Nephron (organoid): ENCODE measurements at regions not wholly inside any gene's neighbourhood (a gene's known extent, or its start where the extent isn't known, plus 50 kb on each side); places are given as distances from the start of the nearest gene placed in this dataset.

ENCODE experiments used
- H3K27ac Mint-ChIP-seq, 3 experiments: 2 replicates each; pipeline ENCODE4 v1.8.0; 2020; ENCODE audit warnings: mixed read lengths in 3 of 3, mild to moderate bottlenecking in 2 of 3, moderate library complexity in 1 of 3
- H3K27me3 Mint-ChIP-seq: 2 replicates; pipeline ENCODE4 v1.8.0; 2021; ENCODE audit warnings: low read depth, mild to moderate bottlenecking, moderate library complexity, mixed read lengths
- H3K36me3 Mint-ChIP-seq: 2 replicates; pipeline ENCODE4 v1.8.0; 2020; ENCODE audit warnings: low read depth, mixed read lengths
- H3K4me1 Mint-ChIP-seq: 2 replicates; pipeline ENCODE4 v1.8.0; 2020; ENCODE audit warnings: mixed read lengths
- H3K4me3 Mint-ChIP-seq, 3 experiments: 2 replicates each; pipeline ENCODE4 v1.8.0; 2020; ENCODE audit warnings: mild to moderate bottlenecking in 3 of 3, mixed read lengths in 3 of 3, moderate library complexity in 2 of 3
- H3K9me3 Mint-ChIP-seq: 2 replicates; pipeline ENCODE4 v1.8.0; 2020; ENCODE audit warnings: mixed read lengths
- TF ChIP-seq, protein P1 (sequence below), 3 experiments: fragments of 200-600 bp; sonication (generic); IDR thresholded peaks; one replicate each; pipeline ENCODE4 v1.5.0; 2021; ENCODE audit warnings: antibody characterized with exemption in 3 of 3; ENCODE audit not compliant: unreplicated experiment in 3 of 3

DNA sequence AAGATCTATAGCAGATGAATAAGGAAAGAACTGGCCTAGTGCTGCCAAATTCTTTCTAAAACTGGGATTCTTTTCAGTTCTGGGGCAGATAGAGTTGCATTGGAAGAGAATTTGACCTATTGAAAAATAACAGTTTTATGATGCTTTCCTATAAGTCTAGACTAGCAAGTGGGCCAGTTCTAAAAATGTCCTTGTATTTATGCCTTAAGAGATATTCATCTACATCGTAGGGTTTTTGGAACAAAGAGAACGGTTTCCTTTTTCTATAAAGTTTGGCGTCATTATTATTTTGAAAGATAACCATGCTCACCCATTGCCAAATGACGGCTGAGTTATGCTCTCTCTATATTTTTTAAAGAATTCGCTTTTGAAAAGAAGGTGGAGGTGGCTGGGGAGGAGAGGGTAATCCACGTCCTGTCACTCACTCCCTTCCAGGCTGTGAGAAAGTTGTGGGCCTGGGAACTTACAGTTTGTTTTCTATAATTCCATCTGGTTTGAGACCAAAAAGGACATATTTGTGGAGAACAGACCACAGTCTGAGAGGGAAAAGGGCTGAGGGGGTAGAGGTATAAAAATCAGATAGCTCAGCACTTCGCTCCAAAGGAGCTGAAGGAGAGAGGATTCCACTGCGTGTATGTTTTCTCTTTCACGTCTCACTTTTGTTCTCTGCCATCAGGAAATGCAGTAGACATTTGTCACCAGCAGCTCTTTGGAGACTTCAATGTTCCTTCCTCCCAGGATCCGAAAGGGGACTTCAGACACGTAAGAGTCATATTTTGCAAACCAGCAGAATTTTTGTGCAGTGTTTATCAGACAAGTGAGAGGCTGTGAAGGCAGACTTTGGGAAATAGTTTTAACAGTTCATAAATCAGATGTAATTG is 281.9 kb upstream of the FN1 start:
- Mint-ChIP-seq H3K27ac (peak overlapping the region; percentile 81 to 99 (median 85)), H3K9me3 (no peaks in the 10 kb centered on the region), H3K27me3 (peaks cover 3% of the 10 kb centered on the region), H3K4me1 (peaks cover 38% of the 10 kb centered on the region), H3K36me3 (no peaks in the 10 kb centered on the region), H3K4me3 (peak overlapping the region in 2 of 3 experiments; percentile 62 to 82)
- TF ChIP-seq, protein P1, sequence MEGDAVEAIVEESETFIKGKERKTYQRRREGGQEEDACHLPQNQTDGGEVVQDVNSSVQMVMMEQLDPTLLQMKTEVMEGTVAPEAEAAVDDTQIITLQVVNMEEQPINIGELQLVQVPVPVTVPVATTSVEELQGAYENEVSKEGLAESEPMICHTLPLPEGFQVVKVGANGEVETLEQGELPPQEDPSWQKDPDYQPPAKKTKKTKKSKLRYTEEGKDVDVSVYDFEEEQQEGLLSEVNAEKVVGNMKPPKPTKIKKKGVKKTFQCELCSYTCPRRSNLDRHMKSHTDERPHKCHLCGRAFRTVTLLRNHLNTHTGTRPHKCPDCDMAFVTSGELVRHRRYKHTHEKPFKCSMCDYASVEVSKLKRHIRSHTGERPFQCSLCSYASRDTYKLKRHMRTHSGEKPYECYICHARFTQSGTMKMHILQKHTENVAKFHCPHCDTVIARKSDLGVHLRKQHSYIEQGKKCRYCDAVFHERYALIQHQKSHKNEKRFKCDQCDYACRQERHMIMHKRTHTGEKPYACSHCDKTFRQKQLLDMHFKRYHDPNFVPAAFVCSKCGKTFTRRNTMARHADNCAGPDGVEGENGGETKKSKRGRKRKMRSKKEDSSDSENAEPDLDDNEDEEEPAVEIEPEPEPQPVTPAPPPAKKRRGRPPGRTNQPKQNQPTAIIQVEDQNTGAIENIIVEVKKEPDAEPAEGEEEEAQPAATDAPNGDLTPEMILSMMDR (IDR thresholded peaks at IDR 0.05; ENCODE audit: unreplicated experiment in 3 of 3): no peak

DNA sequence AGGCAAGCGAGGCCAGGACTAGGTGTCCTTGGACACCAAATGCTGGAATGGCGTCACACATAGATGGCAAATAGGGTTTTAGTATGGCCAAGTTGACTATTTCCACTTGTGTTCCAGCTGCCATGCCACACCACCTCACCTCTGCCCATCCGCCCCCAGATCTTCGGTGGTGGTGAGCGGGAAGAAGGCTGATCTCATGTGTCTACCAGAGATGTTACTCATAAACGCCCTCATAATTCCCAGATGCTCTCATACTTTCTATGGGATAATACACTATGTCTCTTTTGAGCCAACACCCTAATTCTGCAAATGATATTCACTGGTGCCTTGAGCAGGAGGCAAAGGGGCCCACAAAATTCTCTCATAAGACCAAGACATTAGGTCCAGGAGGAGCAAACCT is 281.1 kb upstream of the FN1 start:
- Mint-ChIP-seq H3K36me3 (no peaks in the 10 kb centered on the region), H3K4me3 (peak overlapping the region in 1 of 3 experiments; percentile 82), H3K4me1 (peaks cover 45% of the 10 kb centered on the region), H3K27ac (peak overlapping the region; percentile 81 to 99 (median 85)), H3K27me3 (peaks cover 3% of the 10 kb centered on the region), H3K9me3 (no peaks in the 10 kb centered on the region)
- TF ChIP-seq, protein P1 (IDR thresholded peaks at IDR 0.05; ENCODE audit: unreplicated experiment in 3 of 3): no peak

DNA sequence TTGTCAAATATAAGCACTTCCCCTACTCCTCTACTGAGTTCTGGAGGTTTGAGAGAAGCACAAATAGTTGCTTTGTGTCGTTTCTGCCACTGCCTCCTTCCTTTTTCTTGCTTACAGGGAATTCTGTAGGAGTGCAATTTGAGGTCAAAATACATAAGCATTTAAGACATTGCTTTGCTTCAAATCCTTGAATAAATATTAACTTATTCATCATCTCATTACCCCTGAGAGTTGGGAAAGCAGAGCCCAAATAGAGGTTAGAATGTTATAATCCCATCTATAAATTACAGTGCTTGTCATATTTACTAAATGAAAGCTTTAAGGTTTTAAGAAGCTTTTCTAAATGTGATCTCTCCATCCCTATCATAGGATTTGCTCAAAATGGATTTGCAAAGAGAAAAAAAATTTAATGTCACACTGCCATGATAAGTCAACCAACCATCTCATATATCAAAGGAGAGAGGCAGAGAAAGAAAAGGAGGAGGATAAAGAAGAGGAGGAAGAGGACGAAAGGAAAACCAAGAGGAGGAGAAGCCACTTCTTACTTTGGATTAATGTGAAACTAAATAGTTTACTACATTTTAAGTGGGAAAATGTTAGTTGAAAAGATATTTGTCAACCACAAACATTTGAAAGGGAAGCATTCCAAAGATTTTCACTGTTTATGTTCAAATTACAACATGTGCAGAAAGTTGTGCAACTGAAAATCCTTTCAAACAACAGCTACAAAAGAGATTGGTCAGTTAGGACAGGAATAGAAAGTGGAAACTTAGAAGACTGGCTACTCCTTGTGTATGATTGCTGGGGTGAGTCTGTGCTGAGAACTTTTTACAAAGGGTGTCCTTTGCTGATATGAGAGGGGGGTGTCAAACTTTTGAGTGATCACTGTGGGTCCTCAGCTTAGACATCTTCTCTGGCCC is 277.3 kb upstream of the FN1 start:
- Mint-ChIP-seq H3K27ac (peak overlapping the region; percentile 78 to 90 (median 90)), H3K4me1 (peaks cover 46% of the 10 kb centered on the region), H3K27me3 (no peaks in the 10 kb centered on the region), H3K36me3 (no peaks in the 10 kb centered on the region), H3K9me3 (no peaks in the 10 kb centered on the region), H3K4me3 (peak overlapping the region in 2 of 3 experiments; percentile 6 to 13)
- TF ChIP-seq, protein P1 (IDR thresholded peaks at IDR 0.05; ENCODE audit: unreplicated experiment in 3 of 3): no peak

DNA sequence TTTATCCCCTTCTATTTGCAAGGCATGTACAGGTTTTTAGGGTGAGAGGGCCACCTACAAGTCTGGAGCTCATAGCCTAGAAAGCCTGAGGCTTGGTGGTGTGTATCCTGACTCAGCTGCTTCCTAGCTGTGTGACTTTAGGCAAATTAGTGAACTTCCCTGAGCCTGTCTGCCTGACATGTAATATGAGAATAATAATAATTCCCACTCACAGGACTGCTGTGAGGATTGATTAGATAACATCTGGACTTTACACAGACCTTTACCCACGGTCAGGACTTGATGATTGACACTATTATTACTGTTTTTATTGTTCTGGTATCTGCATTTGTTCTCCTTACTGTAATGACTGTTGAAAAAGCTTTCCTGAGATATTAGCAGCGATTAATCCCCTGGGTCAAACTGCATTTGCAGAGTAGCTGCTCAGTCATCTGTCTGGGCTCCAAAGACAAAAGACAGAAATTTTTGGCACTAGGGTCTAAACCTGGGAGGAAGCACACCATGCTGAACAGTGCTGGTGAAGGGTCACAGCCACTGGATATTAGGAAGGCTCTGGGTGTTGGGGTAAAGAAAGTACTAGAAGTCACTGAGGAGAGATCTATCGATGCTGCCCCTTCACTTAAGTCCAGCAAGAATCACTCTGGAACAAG is 276.5 kb upstream of the FN1 start:
- Mint-ChIP-seq H3K4me3 (peak overlapping the region in 2 of 3 experiments; percentile 12 to 40), H3K27me3 (no peaks in the 10 kb centered on the region), H3K4me1 (peaks cover 38% of the 10 kb centered on the region), H3K36me3 (no peaks in the 10 kb centered on the region), H3K9me3 (no peaks in the 10 kb centered on the region), H3K27ac (peak overlapping the region; percentile 78 to 90 (median 90))
- TF ChIP-seq, protein P1 (IDR thresholded peaks at IDR 0.05; ENCODE audit: unreplicated experiment in 3 of 3): no peak

DNA sequence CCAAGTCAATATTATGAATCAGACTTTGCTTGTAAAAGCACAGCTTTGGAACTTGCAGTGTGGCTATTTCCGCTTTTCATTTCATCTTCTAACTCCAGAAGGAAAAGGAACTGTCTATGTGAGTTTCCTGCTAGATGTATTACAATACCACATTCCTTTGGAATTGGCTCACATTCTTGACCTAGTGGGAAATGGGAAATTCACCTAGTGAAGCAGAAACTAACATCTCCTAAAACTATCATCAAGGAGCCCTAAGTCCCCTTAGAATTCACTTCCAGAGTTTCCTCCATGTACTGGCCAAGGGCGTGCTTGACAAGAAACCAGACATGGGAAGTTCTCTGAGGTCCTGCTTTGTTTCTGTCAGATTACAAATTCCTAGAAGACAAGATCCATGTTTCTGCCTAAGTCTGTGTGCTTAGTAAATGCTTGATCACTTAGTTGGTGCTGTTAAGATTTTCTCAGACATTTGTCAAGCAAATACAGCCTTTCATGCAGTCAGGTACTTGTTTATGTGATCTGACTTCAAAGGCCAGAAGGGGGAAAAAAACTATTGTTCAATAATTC is 275.7 kb upstream of the FN1 start:
- no peaks in the 10 kb centered on the region for H3K9me3 Mint-ChIP-seq
- no peaks in the 10 kb centered on the region for H3K27me3 Mint-ChIP-seq
- H3K4me3 Mint-ChIP-seq: no peak overlapping the region
- peaks cover 32% of the 10 kb centered on the region for H3K4me1 Mint-ChIP-seq
- TF ChIP-seq, protein P1 (IDR thresholded peaks at IDR 0.05; ENCODE audit: unreplicated experiment in 3 of 3): no peak
- H3K27ac Mint-ChIP-seq: peak overlapping the region; percentile 78 to 90 (median 90)
- H3K36me3 Mint-ChIP-seq: no peaks in the 10 kb centered on the region
